Gastroesophageal sphincter (tissue), 3 donors: ENCODE measurements at regions not wholly inside any gene's neighbourhood (a gene's known extent, or its start where the extent isn't known, plus 50 kb on each side); places are given as distances from the start of the nearest gene placed in this dataset.

Experiments used
- POLR2A ChIP-seq, 2 donors: fragments of 450-650 bp; IDR thresholded peaks; one replicate each; pipeline ENCODE4 v1.6.1; 2017; ENCODE audit warnings: antibody characterized with exemption in 2 of 2, mild to moderate bottlenecking in 2 of 2, moderate library complexity in 1 of 2
- POLR2AphosphoS5 ChIP-seq: sonication (generic); formaldehyde crosslinking; IDR thresholded peaks from one replicate; pipeline ENCODE4 v1.6.1; 2017; ENCODE audit warnings: antibody characterized with exemption
- TF ChIP-seq, protein P1 (sequence below), 4 experiments: fragments of 200-600 bp in 2 of 4; fragments of 450-650 bp in 2 of 4; sonication (generic) in 1 of 4; IDR thresholded peaks; one replicate each; pipeline ENCODE4 v1.5.1; 2017 to 2019; ENCODE audit warnings: antibody characterized with exemption in 4 of 4, mild to moderate bottlenecking in 2 of 4, moderate library complexity in 2 of 4

DNA sequence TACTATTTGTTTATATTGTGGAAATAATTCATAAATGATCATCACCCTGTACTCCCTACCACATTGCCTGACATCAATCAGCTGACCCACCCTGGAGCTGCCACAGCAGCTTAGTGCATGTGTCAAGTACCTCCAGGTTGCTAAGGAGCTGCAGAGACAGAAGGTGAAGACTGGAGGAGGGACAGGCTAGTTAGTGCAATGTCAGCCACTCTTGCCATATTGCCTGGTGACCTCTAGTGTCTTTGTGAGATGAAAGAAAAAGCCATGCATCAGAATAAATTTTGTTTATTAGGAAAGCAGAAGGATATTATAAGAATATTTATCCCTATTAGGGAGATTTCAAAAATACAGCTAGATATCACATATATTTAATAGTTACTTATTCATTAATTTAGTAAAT lies 243.9 kb upstream of the FAT4 start:
- TF ChIP-seq, protein P1, sequence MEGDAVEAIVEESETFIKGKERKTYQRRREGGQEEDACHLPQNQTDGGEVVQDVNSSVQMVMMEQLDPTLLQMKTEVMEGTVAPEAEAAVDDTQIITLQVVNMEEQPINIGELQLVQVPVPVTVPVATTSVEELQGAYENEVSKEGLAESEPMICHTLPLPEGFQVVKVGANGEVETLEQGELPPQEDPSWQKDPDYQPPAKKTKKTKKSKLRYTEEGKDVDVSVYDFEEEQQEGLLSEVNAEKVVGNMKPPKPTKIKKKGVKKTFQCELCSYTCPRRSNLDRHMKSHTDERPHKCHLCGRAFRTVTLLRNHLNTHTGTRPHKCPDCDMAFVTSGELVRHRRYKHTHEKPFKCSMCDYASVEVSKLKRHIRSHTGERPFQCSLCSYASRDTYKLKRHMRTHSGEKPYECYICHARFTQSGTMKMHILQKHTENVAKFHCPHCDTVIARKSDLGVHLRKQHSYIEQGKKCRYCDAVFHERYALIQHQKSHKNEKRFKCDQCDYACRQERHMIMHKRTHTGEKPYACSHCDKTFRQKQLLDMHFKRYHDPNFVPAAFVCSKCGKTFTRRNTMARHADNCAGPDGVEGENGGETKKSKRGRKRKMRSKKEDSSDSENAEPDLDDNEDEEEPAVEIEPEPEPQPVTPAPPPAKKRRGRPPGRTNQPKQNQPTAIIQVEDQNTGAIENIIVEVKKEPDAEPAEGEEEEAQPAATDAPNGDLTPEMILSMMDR (IDR thresholded peaks at IDR 0.05), result no peak
- TF ChIP-seq POLR2AphosphoS5, result no peak
- no peak for TF ChIP-seq POLR2A (IDR thresholded peaks at IDR 0.05)
